HG02571 (cell line): ENCODE measurements at regions not wholly inside any gene's neighbourhood (a gene's known extent, or its start where the extent isn't known, plus 50 kb on each side); places are given as distances from the start of the nearest gene placed in this dataset.

Experiments used
- ATAC-seq: cut with Tn5 transposase; IDR thresholded peaks from one replicate; pipeline ENCODE4 v1.9.1; 2021; ENCODE audit warnings: mild to moderate bottlenecking, moderate library complexity; ENCODE audit not compliant: unreplicated experiment

DNA sequence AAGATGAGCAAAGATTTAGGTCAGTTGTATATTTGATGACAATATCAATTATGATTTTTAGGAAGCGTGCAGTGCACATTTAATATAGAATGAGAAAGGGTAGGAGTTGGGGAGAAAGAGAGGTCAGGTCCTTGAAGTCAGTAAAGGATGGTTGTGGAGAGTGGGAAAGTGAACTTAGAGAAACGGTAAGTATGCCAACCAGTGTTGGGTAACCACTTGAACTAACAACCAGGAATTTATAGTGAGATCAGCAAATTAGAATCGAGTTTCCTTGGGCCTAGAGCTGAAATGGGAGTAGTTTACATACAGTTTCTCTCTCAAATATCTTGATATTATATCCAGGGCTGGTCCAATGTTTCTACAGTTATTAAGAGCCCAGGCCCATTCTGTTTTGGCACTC, 188.5 kb upstream of the RBMS3 start:
- no peak for ATAC-seq

DNA sequence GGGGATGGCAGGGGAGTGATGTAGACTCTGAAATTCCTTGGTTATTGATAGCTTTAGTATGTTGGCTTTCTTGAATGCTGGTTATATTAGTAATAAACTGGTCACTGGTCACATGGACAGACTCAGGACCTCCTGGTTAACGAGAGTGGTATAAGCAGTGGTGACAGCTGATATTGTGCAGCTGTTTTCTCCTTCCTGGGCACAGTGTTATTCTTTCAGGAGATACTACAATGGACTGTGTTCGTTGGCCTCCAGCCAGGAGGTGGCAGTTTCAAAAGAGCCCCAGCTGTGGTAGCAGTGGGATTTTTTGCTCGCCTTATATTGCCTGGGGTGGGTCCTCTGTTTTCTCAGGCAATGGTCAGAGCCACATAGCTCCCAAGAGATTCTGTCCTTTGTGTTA, 181.6 kb upstream of the RBMS3 start:
- ATAC-seq = no peak

DNA sequence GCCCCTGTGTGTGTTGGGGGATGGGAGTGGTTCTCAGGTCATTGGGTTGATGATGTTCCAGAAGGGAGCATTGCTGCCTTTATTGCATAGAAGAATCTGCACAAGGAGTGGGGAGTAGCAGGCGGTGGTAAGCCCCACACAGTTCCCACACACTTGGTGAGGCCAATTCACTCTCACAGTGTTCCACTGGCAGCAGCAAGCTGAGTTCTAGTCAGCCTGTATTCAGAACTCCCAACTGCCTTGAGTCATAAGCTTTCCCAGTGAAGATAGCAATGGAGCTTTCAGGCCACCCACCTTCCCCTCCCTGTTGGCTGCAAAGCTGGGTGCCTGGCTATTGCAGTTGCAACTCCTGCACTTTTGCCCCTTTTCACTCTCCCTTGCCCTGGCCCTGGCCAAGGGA, 181.1 kb upstream of the RBMS3 start:
- no peak for ATAC-seq

DNA sequence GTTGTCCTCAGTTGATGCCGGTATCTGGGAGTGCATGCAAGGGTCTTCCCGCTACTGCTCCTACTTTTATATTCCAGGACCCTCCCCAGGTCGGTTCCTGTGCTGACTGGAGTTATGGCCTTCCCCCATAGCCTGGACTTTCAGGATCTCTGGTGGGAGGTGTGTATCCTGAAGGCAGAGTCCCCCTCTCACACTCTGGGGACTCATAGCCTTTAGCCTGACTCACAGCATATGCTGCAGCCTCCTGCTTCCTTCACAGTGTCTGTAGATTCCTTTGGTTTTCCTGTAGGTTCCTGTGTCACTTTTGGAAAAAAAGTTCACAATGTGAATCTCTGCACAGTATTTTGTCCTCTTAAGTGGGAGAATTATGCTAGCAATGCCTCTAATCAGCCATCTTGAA, 180.6 kb upstream of the RBMS3 start:
- ATAC-seq = no peak

DNA sequence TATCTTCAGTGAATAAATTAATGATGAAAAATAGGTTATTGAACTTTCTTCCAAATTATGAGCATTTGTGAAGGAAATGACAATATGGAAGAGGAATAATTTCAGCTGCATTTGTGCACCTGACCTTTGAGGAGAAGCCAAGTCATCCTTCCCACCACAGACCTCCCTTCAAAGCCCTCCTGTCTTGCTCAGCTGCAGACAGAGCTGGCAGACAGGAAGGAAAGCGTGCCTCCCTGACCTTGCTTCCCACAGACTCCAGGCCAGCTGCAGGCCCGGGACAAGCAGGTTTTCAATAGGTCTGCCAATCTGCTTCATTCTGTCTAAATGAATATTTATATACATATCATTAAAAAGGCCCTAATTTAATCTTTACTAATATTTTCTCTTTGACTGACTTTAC, 152.9 kb upstream of the RBMS3 start:
- ATAC-seq = no peak

DNA sequence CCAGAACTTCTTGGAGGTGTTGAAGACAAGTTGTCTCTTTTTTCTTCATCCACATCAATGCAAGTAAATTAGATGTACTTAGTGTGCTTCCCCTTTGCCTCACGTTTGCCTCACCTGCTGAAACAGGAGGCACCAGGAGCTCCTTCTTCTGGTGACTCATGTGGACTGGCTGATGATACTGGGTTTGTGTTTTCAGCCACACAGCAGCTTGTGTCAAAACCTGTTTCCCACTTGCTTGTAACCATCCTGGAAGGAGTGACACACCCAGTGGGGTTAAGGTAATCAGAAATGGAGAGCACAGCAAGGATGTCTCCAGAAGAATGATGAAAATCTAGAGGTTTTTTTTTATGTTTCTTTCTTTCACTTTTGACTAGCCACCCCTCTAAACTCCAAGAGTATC, 143.3 kb upstream of the RBMS3 start:
- ATAC-seq = no peak

DNA sequence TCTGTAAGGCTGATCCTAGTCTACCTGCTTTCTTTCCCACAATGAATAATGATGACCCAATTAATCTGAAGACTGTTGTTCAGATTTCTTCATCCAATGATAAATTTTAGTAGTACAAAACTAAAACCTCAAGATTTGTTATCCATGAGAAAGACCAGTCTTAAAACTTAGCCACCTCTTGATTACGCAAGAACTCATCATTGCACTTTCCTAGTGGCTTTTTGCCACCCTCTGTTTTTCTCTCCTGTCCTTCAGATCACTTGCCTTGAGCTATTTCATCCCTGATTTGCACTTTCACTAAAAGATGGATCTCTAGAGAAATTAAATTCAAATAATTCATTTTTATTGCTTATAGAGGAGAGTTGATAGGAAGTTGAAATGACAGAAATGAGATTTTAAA, 142.7 kb upstream of the RBMS3 start:
- no peak for ATAC-seq

DNA sequence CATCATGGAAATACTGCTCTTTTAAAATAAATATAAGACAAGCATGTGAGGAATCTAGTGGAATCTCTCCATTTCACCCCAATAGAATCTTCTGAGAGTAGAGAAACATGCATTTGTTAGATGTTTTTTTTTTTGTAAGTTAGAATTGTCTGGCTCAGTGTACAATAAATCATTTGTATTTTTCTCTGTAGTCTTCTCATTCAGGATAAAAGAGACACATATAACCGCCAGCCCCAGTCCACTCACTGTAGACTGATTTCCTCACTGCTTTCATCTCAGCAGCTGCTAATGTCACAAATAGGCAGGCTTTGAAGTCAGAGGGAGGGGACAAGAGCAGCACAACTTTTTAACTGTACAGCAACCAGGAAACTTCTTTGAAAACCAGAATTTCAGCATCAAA, 140.2 kb upstream of the RBMS3 start:
- ATAC-seq = no peak

DNA sequence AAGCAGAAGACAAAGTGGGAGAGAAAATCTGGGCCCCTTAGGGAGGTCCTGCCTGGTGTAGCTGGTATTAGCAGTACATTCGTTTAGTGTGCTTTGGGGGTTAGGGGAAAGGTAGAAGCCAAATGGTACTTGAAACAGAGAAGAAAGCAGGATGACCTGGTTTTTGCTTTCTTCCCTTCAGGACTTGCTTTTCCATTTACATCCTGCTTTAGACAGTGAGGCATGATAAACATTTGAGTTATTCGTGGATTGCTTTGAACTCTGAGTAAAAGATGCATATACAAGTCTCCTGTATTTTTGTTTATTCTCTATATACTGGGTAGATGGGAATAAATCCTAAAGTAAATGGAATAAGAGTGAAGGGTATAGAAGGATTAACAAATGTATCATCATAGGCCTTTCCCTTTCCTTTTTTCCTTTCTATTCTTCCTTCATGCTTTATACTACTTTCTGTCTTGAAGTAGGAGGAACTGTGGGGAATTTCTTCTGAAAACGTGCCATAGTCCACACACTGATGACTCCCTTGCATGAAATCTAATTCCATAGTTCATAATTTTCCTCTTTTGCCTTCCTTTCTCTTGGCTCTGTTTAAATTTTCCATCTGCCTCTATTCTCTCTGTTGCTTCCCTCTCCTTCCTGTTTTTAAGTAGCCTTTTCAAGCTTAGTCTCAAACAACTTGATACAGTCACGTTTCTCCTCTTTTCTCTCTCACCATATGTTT, 139.5 kb upstream of the RBMS3 start:
- ATAC-seq = no peak

DNA sequence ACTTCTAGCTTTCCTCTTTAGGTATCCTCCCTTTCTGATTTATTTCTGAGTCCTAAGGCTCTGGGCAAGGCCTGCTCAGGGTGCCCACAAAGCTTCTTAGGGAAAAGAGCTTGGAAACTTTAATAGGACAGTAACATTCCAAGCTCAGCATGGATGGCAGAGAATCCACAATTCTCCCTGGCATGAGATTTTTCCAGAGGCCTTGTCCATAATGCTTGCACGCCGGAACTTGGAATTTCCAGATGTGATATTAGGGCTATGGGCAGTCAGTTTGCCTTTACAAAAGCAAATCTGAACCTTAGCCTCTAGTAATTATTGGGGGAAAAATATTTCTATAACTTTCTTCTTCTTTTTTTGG, 139.0 kb upstream of the RBMS3 start:
- no peak for ATAC-seq

DNA sequence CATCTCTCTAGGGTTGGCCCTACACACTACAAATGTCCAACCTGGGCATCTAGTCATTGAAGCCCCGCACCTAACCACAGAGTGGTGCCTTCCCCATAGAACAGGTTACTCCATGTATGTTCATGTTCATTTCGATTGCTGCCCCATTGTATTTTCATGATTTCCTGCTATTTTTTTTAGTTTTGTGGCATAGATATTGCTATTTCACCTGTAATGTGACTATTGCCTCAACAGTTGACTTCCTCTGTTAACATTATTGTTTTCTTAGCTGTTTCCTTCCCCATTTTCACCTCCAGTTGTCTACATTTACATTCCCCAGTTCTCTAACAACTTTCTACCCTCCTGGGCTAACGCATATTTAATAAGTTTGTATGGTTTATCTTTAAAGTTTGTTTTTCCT, 137.7 kb upstream of the RBMS3 start:
- no peak for ATAC-seq

DNA sequence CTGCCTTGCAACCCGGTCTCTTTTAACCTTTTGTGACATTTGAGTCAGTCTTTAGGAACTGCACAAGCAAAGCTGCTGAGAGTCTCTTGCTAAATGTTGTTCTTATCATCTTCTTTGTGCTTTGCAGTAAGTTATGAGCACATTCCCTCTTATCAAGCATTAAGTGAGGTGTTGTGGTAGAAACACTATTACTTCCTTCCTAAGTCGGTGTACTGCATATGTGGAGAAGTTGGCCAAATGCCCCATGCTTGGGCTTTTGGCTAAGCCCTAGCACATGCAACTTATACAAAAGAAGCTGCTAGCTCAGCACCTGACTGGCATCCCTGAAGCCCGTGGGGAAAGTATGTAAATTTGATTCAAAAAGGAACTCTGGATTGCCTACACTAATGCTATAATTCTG, 136.5 kb upstream of the RBMS3 start:
- no peak for ATAC-seq

DNA sequence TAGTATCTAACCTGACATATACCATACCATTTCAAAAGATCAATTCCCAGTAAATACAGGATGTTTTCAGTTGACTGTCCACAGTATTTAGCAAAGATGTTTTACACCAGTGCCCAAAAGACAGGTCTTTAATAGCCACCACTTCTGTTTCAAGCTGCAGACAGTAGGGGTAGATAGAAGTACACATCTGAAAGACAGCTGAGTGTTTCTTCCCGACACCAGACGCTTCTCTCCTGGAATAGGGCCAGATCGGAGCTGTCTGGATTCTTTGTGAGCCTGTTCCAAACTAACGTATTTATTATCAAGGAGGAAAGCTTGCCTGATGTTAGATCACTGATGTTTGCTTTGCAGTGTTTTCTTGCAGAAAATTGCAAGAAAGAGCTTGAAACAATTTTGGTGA, 136.1 kb upstream of the RBMS3 start:
- ATAC-seq = no peak

DNA sequence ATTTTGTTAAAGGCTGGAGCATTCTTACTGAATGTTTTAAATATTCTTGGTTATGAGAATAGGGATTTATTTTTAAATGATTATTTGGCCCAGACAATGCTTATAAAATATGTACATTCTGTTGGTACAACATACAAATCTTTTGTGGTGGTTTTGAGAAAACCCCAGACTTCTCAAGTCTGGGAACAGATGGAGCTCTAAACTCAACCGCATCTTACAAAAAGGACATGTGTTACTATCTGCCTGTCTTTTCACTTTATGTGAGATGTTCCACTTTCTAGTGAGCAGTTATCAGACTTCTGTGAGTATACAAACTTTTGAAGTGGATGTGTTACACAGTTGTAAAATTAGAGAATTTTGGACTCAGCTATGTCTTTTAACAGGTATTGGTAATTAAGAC, 135.5 kb upstream of the RBMS3 start:
- ATAC-seq = no peak

DNA sequence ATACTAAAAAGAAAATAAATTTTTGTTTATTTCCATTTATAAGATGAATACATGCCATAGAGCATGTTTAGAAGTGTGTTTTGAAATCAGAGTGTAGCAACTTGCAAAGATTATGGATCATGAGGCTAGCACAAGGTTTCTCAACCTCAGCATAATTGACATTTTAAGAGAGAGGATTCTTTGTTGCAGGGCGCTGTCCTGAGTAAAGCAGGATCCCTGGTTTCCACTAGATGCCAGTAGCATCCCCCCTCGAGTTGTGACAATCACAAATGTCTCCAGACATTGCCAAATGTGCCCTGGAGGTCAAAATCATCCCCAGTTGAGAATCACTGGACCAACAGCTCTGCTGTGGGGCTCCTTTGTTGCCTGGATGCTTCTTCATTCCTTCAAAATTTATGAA, 128.5 kb upstream of the RBMS3 start:
- ATAC-seq = no peak

DNA sequence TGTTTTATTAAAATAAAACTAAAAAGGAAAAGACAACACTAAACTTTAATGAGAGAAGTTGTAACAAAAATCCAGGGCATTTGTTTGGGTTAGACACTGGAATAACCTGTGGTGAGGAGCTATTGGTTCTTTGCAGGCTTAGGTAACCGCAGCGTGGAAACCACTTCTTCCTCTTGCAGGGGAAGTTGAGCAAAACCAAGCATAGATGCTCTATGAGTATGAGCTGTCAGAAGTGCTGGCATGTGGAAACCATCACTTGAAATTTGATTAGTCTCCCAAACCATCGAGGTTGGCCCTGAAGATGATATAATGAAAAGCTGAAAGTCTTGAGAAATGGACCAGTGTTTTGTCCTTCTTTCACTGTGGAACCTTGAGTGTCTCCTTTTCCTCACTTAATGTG, 127.1 kb upstream of the RBMS3 start:
- ATAC-seq = no peak

DNA sequence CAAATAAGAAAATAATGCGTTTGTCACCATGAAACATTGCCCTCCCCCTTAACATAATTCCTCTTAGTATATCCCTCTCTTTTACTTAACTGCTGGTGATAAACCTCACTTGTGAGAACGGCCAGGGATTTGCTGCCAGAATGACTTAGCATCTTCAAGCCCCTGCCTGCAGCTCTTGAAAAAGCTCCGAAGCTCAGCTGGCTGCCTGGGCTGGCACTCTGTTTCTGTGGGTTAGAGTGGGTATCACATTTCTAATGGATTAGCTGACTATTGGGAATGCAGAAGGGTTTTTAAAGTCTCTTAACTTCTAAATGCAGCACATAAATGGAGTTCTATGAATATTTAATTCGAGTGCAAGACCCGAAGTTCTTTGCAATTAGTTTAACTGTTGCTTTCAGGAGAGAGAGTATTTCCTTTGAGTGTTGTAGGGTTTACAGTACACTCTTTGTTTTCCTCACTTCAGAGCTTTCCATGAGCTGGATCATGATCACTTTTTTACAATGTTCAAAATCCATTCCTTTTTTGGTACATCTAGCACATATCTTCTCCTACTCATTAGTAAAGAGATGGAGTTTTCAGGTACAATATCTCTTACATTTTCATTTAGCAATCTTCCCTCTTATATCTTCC, 124.7 kb upstream of the RBMS3 start:
- ATAC-seq = no peak

DNA sequence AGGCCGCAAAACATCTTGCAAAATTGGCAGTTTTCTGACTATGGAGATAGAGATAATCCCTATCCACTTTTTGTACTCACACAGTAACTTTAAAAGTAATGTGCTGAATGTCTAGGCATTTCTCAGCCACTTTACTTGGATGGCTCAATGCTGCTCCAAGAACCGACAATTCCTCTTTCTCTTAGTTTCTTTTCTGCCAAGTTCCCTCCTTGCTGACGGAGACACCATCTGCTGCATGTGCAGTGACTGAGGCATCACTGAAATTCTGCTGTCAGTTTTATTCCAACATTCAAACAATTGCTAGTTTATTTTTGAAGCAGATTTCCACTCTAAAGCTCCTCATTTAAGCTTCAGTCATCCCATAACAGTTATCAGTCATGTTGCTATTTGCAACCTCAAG, 116.0 kb upstream of the RBMS3 start:
- ATAC-seq = no peak

DNA sequence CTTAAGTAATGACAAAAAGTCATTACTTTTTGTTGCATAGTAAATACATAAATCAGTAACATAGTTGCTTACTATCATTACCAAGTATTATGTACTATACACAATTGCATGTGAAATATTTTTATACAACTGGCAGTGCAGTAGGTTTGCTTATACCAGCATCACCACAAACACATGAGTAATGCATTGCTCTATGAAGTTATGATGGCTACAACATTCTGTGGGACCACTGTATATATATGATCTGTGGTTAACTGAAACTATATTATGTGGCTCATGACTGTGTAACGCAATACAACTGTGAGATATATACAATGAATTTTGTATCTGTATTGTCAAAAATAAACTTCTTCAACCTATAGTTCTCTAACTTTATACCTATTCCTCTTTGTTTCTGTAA, 113.7 kb upstream of the RBMS3 start:
- no peak for ATAC-seq

DNA sequence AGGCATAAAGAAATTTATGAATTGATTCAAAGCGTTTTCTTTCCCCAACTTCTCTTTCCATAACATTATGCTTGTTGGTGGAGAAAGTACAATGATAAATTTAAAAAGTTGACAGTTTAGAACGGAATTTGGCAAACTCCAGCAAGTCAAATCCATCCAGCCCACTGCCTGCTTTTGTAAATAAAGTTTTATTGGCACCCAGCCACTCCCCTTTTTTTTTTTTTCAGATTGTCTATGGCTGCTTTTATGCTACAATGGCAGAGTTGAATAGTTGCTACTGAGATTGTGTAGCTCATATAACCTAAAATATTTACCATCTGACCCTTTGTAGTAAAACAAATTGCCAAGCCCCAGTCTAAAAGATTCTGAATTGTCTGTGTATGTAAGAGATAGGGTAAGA, 112.8 kb upstream of the RBMS3 start:
- no peak for ATAC-seq

DNA sequence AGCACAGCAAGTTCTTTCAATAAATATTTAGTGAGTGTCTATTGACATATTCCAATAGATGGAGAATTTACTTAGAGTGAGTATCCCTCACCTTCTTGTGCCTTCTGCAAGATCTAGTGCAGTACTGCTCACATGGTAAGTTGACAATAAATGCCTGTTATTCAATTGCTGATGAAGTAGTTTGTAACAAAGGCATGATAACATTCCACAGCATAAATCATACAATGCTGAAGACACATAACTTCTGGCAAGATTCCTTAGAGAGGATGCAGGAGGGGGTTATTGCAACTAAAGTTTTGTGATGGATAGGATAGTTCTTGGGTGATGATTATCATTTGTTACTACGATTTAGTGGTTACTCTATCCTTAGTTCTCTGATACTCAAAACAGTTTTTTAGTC, 112.2 kb upstream of the RBMS3 start:
- no peak for ATAC-seq

DNA sequence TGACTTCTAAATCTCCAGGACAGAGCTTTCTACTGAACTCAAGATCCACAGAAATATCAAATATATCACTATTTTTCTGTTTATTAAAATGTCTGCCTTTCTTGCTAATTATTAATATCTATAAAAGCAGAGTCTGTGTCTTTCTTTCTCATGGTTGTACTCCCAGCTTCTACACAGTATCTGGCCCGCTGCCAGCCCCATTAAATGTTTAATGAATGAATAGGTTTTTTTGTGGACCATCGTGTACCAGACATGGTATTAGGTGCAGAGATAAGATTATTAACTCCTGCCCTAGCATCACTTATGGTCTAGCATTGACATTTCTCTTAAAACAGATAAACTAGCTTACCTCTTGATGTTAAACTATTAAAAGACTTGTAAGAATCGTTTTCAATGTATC, 111.4 kb upstream of the RBMS3 start:
- ATAC-seq = no peak
